ENCODE measurements at regions not wholly inside any gene's neighbourhood (a gene's known extent, or its start where the extent isn't known, plus 50 kb on each side); places are given as distances from the start of the nearest gene placed in this dataset.

DNA sequence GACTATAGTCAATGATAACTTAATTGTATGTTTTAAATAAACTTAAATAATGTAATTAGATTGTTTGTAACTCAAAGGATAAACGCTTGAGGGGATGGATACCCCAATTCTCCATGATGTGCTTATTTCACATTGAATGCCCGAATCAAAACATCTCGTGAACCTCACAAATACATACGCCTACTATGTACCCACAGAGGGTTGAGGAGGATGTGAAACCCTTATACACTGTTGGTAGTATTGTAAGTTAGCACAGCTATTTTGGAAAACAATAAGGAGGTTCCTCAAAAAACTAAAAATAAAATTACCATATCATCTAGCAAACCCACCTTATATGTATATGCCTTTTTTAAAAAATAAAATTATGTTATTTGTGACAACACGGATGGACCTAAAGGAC lies 198.6 kb downstream of the MRPL39 start:
- ATAC-seq (replicated peaks; ENCODE audit: extremely low read depth, poor library complexity, severe bottlenecking), result no peak
- H3K27ac Mint-ChIP-seq (ENCODE audit: low read depth), result no peak overlapping the region
- no peaks in the 10 kb centered on the region for H3K4me1 Mint-ChIP-seq
- peaks cover 7% of the 10 kb centered on the region for H3K27me3 Mint-ChIP-seq
- H3K36me3 Mint-ChIP-seq (ENCODE audit: insufficient read depth), result no peaks in the 10 kb centered on the region
- no peak for DNase-seq (ENCODE audit: low spot score in 2 of 2)
- no peak overlapping the region for H3K4me3 Mint-ChIP-seq
- no peaks in the 10 kb centered on the region for H3K9me3 Mint-ChIP-seq

DNA sequence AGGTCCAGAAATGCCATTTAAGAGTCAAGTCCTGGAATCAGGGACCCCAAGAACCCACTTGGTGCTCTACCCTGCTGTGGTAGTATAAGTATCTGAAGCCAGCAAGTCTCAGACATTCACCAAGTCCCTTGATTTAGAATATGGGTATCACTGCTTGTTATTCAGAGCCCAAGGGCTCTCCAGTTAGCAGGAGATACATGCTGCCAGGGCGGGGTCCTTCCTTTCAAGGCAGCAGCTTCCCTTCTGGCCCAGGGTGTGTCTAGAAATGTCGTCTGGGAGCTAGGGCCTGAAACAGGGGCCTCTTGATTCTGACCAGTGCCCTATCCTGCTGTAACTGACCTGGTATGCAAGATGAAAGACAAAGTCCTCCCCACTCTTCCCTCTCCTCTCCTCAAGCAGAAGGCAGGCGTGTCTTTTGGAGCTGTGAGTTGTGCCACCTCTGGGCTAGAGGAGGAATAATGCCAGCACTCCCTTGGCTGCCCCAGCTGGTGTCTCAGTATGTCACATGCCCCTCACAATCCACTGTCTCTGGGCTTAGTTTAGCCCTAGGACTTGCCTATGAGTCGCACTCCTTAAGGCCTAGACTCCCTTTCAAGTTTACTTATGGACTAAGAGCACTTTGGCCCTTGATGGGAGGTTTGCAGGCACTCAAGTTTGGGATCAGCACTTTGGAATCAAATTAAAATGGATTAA lies 200.2 kb downstream of the MRPL39 start:
- H3K27ac Mint-ChIP-seq (ENCODE audit: low read depth), result no peak overlapping the region
- DNase-seq (ENCODE audit: low spot score in 2 of 2), result no peak
- H3K9me3 Mint-ChIP-seq, result no peaks in the 10 kb centered on the region
- H3K36me3 Mint-ChIP-seq (ENCODE audit: insufficient read depth), result no peaks in the 10 kb centered on the region
- no peak for ATAC-seq (replicated peaks; ENCODE audit: extremely low read depth, poor library complexity, severe bottlenecking)
- H3K27me3 Mint-ChIP-seq, result peaks cover 7% of the 10 kb centered on the region
- H3K4me3 Mint-ChIP-seq, result no peak overlapping the region
- peaks cover 4% of the 10 kb centered on the region for H3K4me1 Mint-ChIP-seq

DNA sequence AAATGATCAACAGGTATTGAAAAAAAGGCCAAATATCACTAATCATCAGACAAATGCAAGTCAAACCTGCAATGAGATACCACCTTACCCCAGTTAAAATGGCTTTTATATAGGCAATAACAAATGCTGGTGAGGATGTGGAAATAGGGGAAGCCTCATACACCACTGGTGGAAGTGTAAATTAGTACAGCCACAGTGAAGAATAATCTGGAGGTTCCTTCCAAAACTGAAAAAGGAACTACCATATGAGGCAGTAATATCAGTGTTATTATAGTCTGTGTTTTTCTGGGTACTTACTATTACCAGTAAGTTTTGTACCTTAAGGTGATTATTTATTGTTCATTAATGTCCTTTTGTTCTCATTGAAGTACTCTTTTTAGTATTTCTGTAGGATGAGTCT lies 201.3 kb downstream of the MRPL39 start:
- Mint-ChIP-seq H3K27ac (ENCODE audit: low read depth) (no peak overlapping the region), H3K36me3 (ENCODE audit: insufficient read depth) (no peaks in the 10 kb centered on the region), H3K9me3 (no peaks in the 10 kb centered on the region), H3K4me3 (no peak overlapping the region), H3K27me3 (peaks cover 7% of the 10 kb centered on the region), H3K4me1 (peaks cover 4% of the 10 kb centered on the region)
- ATAC-seq (replicated peaks; ENCODE audit: extremely low read depth, poor library complexity, severe bottlenecking) (no peak), DNase-seq (ENCODE audit: low spot score in 2 of 2) (no peak)

DNA sequence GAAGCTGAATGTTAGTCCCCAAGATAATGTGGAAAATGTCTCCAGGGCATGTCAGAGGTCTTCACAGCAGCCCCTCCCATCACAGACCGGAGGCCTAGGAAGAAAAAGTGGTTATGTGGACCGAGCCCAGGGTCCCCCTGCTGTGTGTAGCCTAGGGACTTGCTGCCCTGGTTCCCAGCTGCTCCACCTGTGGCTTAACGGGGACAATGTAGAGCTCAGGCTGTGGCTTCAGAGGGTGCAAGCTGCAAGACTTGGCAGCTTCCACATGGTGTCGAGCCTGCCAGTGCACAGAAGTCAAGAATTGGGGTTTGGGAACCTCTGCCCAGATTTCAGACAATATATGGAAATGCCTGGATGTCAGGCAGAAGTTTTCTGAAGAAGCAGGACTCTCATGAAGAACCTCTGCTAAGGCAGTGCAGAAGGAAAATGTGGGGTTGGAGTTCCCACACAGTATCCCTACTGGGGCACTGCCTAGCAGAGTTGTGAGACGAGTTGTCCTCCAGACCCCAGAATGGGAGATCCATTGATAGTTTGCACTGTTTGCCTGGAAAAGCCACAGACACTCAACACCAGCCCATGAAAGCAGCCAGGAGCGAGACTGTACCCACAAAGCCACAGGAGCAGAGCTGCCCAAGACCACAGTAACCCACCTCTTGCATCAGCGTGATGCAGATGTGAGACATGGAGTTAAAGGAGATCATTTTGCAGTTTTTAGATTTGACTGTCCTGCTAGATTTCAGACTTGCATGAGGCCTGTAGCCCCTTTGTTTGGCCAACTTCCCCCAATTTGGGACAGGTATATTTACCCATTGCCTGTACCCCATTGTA lies 204.9 kb downstream of the MRPL39 start:
- ATAC-seq (replicated peaks; ENCODE audit: extremely low read depth, poor library complexity, severe bottlenecking), result no peak
- no peaks in the 10 kb centered on the region for H3K36me3 Mint-ChIP-seq (ENCODE audit: insufficient read depth)
- H3K4me1 Mint-ChIP-seq, result peaks cover 4% of the 10 kb centered on the region
- H3K4me3 Mint-ChIP-seq, result no peak overlapping the region
- DNase-seq (ENCODE audit: low spot score in 2 of 2), result no peak
- no peak overlapping the region for H3K27ac Mint-ChIP-seq (ENCODE audit: low read depth)
- peaks cover 10% of the 10 kb centered on the region for H3K27me3 Mint-ChIP-seq
- no peaks in the 10 kb centered on the region for H3K9me3 Mint-ChIP-seq

DNA sequence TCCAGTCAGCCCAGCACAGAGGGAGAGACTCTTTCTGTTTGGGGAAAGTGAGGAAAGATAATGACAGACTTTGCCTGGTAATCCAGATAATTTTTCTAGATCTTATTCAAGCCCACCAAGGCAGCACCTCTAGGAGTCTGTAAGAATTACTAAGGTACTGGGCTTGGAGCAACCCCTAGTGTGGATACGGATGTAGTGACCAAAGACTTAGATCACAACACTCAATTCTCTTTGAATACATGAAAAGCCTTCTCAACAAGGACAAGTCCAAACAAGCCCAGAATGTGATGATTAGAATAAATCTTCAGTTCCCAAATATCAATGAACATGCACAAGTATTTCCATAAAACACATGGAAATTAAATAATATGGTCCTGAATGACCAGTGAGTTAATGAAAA lies 206.9 kb downstream of the MRPL39 start:
- no peak for DNase-seq (ENCODE audit: low spot score in 2 of 2)
- Mint-ChIP-seq H3K4me3 (no peak overlapping the region), H3K27ac (ENCODE audit: low read depth) (no peak overlapping the region), H3K4me1 (peaks cover 10% of the 10 kb centered on the region), H3K27me3 (peaks cover 10% of the 10 kb centered on the region), H3K9me3 (no peaks in the 10 kb centered on the region), H3K36me3 (ENCODE audit: insufficient read depth) (no peaks in the 10 kb centered on the region)
- ATAC-seq (replicated peaks; ENCODE audit: extremely low read depth, poor library complexity, severe bottlenecking), result no peak

DNA sequence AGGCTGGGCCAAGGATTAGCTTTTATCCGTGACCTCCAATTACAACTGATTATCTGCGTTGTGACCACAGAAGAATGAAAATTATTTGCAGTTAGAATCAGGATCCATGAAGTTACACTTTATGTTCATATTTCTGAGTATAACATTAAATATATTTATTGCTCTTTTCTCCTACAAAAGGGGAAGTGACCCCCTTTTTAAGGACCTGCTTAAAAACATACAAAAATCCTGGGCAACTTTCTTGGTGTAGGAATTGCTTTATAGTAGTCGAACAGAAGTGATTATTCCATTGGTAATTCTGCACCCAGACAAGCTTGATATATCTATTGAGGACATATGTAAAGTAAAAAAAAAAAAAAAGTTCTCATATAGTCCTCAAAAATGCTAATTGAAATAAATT lies 208.7 kb downstream of the MRPL39 start:
- Mint-ChIP-seq H3K9me3 (no peaks in the 10 kb centered on the region), H3K4me3 (no peak overlapping the region), H3K36me3 (ENCODE audit: insufficient read depth) (no peaks in the 10 kb centered on the region), H3K27ac (ENCODE audit: low read depth) (no peak overlapping the region), H3K27me3 (peaks cover 10% of the 10 kb centered on the region), H3K4me1 (peaks cover 10% of the 10 kb centered on the region)
- no peak for ATAC-seq (replicated peaks; ENCODE audit: extremely low read depth, poor library complexity, severe bottlenecking)
- no peak for DNase-seq (ENCODE audit: low spot score in 2 of 2)

DNA sequence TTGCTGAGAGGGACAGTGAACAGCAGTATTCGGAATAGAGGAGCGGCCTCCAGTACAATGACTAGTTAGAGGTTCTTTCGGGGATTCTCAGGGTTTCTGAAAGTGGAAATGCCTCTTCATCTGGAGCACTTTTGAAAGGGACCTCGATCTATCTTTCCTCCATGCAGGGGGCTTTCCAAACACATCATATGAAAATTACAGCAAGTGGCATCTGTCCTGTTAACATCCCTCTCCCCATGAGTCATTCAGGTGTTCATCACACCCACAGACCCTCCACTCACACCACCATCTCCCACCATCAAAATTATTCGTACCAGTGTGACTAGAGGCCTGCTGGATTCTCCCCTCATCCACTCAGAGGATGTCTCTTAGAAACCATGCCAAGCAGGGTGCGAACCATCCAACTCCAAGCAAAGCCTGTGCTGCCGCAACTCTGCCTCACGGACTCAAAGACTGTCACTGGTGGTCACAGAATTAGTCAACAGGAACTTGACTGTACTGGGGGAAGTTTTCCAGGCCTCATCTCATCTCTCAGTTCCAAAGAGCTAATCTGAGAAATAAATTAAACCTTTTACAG lies 211.1 kb downstream of the MRPL39 start:
- H3K4me3 Mint-ChIP-seq, result peak overlapping the region; percentile 1
- DNase-seq (ENCODE audit: low spot score in 2 of 2) (no peak), ATAC-seq (replicated peaks; ENCODE audit: extremely low read depth, poor library complexity, severe bottlenecking) (peak; percentile 70)
- H3K4me1 Mint-ChIP-seq, result peaks cover 6% of the 10 kb centered on the region
- H3K9me3 Mint-ChIP-seq, result no peaks in the 10 kb centered on the region
- H3K36me3 Mint-ChIP-seq (ENCODE audit: insufficient read depth), result no peaks in the 10 kb centered on the region
- H3K27me3 Mint-ChIP-seq, result peaks cover 10% of the 10 kb centered on the region
- no peak overlapping the region for H3K27ac Mint-ChIP-seq (ENCODE audit: low read depth)

DNA sequence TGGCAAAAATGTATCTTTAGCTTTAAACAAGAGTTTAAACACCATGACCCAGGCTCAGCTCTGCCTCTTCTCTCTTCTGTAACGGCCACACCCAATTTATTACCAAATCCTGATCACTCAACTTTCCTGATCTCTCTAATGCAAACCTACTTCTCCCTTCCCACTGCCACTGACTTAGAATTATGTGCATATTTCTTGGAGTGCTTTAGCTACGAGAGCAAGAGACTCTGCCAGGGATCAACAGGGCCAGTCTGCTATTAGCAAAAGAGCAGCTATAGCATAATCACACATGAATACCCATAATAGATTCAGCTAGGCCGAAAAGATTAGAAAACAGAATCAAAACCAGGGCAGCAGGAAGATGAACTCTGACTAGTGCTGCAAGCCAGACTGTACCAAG lies 215.5 kb downstream of the MRPL39 start:
- no peak overlapping the region for H3K27ac Mint-ChIP-seq (ENCODE audit: low read depth)
- H3K36me3 Mint-ChIP-seq (ENCODE audit: insufficient read depth), result no peaks in the 10 kb centered on the region
- no peak for ATAC-seq (replicated peaks; ENCODE audit: extremely low read depth, poor library complexity, severe bottlenecking)
- no peak overlapping the region for H3K4me3 Mint-ChIP-seq
- no peaks in the 10 kb centered on the region for H3K9me3 Mint-ChIP-seq
- DNase-seq (ENCODE audit: low spot score in 2 of 2), result no peak
- no peaks in the 10 kb centered on the region for H3K27me3 Mint-ChIP-seq
- peaks cover 6% of the 10 kb centered on the region for H3K4me1 Mint-ChIP-seq

DNA sequence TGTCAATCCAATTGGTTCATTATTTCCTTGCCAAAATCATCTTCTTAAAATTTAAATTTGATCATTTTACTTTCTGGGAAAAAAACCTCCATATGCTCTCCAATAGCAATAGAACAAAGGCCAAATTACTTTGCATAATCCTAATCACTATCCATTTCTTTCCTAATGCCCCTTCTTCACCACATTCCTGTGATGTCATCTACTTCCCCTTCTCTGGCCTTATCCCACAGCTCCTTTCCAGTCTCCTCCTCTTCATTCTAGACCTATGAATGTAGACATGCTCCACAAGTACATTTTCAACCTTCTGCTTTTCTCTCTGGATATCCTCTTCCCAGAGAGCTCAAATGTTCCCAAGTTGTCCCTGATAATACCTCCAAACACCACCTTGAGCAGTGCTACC lies 216.6 kb downstream of the MRPL39 start:
- no peak for DNase-seq (ENCODE audit: low spot score in 2 of 2)
- Mint-ChIP-seq H3K4me1 (no peaks in the 10 kb centered on the region), H3K27ac (ENCODE audit: low read depth) (no peak overlapping the region), H3K9me3 (no peaks in the 10 kb centered on the region), H3K4me3 (no peak overlapping the region), H3K36me3 (ENCODE audit: insufficient read depth) (no peaks in the 10 kb centered on the region), H3K27me3 (no peaks in the 10 kb centered on the region)
- no peak for ATAC-seq (replicated peaks; ENCODE audit: extremely low read depth, poor library complexity, severe bottlenecking)

DNA sequence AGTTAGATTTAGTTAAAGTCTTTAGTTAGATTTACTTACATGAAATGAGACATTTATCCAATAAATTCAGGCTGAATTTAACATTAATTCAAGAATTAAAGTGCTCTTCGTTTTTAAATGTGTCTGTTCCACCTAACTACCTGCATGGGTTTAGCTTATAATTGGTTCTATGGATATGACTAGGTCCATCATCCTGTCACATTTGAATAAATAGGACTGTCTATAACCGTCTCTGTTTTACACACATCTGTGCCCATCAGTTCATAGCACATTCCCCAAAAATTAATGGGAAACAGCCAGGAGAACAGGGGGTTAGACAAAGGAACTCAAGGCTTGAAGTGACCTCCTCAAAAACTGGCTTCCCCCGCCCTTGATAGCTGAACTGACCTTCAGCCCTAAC lies 219.6 kb downstream of the MRPL39 start:
- DNase-seq (ENCODE audit: low spot score in 2 of 2), result no peak
- Mint-ChIP-seq H3K27ac (ENCODE audit: low read depth) (no peak overlapping the region), H3K4me3 (no peak overlapping the region), H3K36me3 (ENCODE audit: insufficient read depth) (no peaks in the 10 kb centered on the region), H3K27me3 (no peaks in the 10 kb centered on the region), H3K9me3 (no peaks in the 10 kb centered on the region), H3K4me1 (no peaks in the 10 kb centered on the region)
- no peak for ATAC-seq (replicated peaks; ENCODE audit: extremely low read depth, poor library complexity, severe bottlenecking)

DNA sequence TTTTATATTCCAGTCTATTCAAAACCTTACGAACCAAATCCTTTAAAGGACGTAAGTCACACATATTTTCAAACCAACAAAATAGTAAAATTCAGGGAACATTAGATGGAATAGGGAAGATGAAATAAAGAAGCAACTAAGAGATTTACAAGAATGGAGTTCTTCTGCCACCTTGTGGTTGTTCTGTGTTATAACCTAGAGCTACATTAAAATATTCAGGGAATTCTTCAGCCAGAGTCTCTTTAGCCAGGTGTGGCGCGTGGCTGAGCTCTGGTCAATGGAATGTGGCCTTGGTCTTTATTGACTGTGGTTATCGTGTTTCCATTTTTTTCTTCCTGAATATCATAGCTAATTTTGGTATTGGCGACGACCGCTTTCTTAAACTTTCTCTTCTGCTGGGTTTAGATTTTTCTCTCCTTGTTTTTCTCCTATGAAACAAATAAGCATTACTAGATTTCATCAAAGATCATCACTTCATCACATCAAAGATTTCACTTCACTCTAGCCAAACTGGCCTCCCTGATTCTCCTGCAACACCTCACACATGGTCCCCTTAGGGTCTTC lies 221.3 kb downstream of the MRPL39 start:
- Mint-ChIP-seq H3K27ac (ENCODE audit: low read depth) (no peak overlapping the region), H3K36me3 (ENCODE audit: insufficient read depth) (no peaks in the 10 kb centered on the region), H3K4me1 (no peaks in the 10 kb centered on the region), H3K9me3 (no peaks in the 10 kb centered on the region), H3K27me3 (peaks cover 1% of the 10 kb centered on the region), H3K4me3 (no peak overlapping the region)
- no peak for ATAC-seq (replicated peaks; ENCODE audit: extremely low read depth, poor library complexity, severe bottlenecking)
- DNase-seq (ENCODE audit: low spot score in 2 of 2), result no peak

DNA sequence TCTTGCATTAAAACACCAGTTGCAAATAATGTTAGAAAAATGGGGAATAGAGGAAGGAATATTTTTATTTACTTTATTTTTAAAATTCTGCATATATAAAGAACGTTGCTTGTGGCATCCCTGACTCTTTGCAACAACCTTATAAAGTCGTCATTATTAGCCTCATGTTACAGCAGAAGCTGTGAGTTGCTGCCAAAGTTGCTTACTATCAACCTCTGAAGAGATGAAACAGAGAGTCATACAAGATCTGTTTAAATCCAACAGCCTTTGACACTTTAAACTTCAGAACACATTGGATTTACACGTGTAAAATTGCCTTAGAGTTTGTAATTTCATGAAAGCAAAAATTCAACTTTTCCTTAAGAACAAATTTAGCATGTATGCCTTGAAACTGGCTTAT lies 221.9 kb downstream of the MRPL39 start:
- Mint-ChIP-seq H3K4me1 (no peaks in the 10 kb centered on the region), H3K4me3 (no peak overlapping the region), H3K27ac (ENCODE audit: low read depth) (no peak overlapping the region), H3K9me3 (no peaks in the 10 kb centered on the region), H3K27me3 (peaks cover 8% of the 10 kb centered on the region), H3K36me3 (ENCODE audit: insufficient read depth) (no peaks in the 10 kb centered on the region)
- no peak for DNase-seq (ENCODE audit: low spot score in 2 of 2)
- ATAC-seq (replicated peaks; ENCODE audit: extremely low read depth, poor library complexity, severe bottlenecking), result no peak

DNA sequence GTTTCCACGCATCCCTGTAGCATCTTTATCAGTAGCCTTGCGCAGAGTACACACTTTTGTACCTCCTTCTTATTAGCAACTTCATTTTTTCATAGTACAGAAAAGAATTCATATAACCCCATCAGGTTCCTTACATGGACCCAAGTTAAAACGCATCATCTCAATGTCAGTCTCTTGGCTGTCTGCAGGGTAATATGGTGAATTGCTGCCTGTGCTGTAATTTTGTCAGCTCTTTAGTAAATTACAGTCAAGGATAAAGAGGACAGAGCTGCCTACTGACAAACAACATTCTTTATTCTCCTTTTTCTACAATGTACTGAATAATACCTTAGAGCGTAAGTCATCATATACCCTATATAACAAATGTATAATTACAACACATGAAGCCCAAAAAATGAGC lies 222.5 kb downstream of the MRPL39 start:
- DNase-seq (ENCODE audit: low spot score in 2 of 2) (no peak), ATAC-seq (replicated peaks; ENCODE audit: extremely low read depth, poor library complexity, severe bottlenecking) (no peak)
- no peak overlapping the region for H3K4me3 Mint-ChIP-seq

More for the DNA sequence above, 222.5 kb downstream of the MRPL39 start:
- Mint-ChIP-seq H3K36me3 (ENCODE audit: insufficient read depth) (no peaks in the 10 kb centered on the region), H3K9me3 (no peaks in the 10 kb centered on the region), H3K4me1 (no peaks in the 10 kb centered on the region), H3K27me3 (peaks cover 13% of the 10 kb centered on the region), H3K27ac (ENCODE audit: low read depth) (no peak overlapping the region)
